CD4-positive, alpha-beta T cell treated with Interleukin-12 subunit alpha and Interleukin-12 subunit beta, for 1 hour (primary cell): ENCODE measurements at regions not wholly inside any gene's neighbourhood (a gene's known extent, or its start where the extent isn't known, plus 50 kb on each side); places are given as distances from the start of the nearest gene placed in this dataset.

ENCODE experiments used
- DNase-seq: peaks from one replicate; pipeline ENCODE4 v3.0.0-alpha.2; 2020

DNA sequence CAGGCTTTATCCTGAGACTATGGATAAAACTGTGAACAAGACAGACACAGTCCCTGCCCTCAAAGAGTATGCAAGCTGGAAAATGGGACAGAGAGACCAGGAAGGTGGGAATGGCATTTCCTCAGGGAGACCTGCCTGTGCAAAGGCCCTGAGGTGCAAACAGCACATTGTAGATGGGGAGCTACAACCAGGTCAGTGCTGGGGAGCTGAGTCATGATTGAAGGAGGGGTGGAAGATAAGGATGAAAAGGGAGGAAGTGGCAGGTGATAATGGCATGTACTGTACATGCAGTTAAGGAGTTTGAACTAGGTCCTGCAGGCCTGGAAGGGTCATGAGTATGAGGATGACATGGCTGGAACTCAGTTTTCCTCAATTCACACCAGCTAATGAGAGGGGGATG lies 75.5 kb upstream of the BOD1 start:
- no peak for DNase-seq

DNA sequence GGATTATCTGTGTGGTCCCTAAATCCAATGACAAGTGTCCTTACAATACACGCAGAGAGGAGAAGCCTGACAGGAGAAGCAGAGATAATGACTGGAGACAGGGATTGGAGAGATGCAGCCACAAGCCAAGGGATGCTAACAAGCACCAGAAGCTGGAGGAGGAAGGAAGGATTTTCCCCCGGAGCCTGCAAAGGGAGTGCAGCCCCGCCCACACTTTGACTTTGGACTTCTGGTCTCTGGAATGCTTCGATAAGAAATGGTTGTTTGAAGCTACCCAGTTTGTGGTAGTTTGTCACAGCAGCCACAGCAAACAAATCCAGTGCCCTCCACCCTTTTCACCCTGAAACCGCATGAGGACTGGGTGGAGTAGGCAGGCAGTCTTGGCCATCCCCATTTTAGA lies 77.2 kb upstream of the BOD1 start:
- no peak for DNase-seq

DNA sequence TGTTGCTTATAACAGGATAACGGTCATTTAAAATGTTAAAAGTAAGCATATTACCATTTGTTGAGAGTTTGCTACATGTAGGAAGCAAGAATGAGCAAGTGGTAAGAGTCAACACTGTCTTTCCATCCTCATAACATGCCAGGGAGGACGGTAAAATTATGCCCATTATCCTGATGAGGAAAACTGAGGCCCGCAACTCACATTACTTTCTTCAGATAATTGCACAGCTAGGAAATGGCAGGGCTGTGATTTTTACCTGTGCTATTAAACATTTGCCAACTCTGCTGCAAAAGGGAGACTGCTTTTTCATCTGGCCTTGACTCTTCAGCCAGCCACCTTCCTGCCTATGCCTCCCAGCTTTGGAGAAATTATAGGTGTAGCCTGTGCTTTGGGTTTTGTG lies 79.8 kb upstream of the BOD1 start:
- DNase-seq = no peak

DNA sequence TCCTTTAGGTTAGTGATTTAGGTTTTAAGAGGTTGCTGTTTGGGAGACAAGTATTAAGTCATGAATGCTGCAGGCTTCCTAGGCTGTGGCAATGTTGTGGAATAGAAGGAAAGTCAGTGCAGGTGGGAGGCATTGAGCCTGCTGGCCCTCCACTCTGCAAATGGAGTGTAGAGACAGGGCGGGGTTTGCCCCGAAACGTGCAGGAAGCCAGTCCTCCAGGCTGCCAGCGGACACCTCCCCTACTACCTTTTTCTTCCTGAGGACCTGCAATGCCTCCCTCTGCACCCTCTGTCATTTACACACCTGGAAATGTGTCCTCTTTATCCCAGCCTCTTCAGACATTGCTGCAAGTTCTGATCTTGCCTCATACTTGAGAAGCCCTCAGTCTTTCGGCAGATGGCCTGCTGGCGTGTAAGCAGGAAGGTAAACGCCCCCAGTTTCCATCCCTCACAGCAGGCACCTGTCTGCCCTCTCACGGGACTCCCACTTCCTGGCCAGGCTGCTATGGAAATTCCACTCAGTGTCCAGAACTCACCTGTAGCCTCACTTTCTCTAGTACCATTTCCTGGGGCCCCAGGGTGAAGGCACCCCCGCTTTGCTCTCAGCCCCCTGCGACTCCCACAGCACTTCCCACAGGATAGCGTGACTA lies 81.6 kb upstream of the BOD1 start:
- DNase-seq = no peak

DNA sequence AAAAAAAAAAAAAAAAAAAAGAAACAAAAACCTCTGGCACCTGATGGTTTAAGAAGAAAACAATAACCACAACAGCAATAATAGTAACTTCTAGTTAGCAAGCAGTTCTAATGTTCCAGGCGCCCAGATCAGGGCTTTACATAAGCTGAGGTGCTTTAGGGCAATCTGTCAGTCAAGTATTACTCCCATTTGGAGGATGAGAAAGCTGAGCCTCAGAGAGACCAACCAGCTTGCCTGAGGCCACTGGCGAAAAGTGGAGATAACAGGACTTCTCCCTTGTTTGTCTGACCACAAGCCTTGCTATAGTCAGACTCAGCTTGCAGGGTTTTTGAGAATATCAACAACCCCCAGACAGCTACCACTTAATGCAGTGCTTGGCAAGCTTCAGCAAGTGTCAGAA lies 83.5 kb upstream of the BOD1 start:
- no peak for DNase-seq

DNA sequence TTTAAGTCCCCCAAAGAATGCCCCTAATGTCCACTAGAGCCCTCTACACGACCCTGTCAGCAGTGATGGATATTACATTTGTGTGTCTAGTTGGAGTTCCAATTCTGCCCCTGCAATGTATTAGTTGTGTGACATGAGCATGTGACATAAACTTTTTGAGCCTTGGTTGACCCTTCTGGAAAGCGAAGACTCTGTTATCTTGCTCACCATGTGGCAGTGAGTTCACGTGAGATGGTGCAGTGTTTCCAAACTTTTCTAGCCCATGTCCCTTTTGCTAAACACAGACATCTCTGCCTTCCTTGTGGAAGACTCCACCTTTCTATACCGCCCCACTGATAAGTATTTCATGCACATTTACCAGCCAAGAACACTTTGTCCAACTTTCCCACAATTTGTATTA lies 87.0 kb upstream of the BOD1 start:
- DNase-seq = no peak

DNA sequence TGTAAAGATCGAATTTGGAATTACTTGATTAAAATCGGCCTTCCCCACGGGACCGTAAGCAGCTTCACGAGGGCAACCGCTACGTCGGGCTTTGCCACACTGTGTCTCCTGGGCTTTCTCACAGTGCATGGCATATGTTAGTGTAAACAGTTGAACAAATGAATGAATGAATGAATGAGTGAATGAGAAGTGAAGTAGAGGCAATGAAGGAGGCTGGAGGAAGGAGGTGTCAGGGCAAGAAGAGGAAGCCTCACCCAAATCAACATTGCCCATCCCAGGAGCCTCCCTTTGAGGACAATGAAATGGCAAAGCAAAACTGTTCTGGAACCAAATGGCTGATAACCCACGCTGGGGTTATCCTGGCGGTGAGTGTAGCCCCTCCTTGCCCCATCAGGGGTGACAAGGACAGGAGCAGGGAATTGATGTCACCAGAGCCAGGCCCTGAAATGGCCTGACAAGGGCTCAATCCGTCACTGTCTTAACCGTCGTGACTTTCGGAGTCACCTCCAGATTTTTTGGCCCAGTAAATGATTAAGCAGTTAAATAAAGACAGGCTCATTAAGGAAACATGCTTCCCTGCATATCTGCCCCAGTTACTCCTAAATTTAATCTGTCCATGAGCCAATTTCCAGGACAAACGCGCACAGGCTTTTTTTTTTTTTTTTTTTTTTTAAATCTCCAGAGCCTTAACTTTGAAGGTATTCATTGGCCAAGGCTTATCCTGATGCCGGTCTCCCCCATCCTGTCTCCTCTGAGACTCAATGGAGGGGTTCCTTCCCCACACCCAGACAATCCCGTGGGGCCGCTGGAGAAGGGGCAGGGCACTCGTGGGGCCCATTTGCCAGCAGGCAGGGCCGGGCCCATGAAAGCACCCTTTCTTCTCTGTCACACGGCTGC lies 88.4 kb upstream of the BOD1 start:
- DNase-seq = no peak

DNA sequence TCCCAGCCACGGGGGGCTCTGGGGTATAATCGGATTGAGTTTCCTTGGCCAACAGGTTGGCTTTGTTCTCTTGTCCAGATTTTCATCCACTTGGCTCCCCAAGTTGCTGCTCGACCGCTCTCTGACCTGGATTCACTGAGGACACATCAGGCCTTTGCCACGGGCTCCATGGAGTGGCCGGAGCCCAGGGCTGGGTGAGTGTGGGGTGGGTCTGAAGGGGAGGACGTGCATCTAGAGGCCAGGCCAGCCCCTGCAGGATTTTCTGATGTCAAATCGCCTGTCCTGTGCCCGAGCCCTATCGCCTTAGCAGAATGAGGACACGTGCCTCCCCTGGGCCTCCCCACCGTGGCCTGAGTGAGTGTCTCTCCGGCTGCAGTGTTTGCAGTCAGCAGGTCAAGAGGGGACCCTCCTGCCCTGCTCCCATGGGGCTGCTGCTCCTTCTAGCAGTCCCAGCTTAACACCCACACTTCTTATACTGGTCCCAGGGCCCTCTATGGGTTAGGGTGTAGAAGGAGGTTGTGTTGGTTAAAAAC lies 89.1 kb upstream of the BOD1 start:
- DNase-seq = no peak

DNA sequence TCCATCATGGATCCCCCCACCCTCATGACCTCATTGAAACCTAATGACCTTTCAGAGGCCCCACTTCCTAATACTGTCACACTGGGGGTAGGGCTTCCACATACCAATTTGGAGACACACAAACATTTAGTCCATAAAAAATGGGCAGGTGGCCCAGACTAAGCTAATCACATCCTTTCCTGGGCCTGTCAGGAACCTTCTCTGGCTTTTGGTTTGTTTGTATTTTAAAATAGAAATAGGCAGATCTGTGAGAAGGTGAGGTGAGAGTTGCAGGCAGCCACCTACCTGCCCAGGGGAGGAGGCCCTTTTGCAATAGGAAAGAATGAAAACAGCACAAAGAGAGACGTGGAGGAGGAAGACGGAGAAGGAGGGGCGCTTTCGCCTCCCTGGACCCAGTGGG lies 90.2 kb upstream of the BOD1 start:
- DNase-seq = no peak

DNA sequence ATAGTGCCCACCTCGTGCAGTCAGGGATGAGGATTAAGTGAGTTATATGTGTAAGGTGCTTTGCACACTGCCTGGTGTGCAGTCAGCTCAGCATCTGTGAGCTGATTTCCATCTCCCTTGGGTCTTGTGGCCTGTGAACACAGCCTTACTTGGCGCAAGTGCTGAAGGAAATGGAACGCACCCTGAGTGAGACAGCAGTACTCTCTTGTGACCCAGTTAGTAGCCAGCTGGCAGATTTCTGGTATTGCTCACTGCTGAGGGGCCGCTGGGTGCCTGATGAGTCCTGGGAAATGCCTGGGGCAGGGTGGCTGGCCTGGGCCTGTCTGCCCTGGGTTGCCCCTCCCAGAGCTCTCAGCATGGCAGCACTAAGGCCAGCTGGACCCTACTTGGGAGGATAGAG lies 90.9 kb upstream of the BOD1 start:
- no peak for DNase-seq

DNA sequence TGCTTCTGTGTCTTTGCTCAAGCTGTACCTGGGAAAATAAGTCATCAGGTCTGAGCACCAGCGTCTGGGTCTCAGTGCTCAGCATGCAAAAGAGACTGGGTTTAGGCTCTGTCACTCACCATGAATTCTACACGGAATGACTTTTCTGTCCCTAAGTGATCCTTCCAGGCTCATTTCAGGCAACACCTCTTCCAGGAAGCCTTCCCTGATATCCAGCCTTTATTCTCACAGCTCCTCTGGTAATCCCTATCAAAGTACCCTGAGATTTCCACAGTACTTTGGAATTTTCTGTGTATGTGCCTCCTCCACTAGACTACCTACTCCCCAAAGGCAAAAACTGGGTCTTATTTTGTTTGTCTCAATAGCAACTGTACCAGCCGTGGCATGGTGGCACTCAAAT lies 92.7 kb upstream of the BOD1 start:
- DNase-seq = no peak

DNA sequence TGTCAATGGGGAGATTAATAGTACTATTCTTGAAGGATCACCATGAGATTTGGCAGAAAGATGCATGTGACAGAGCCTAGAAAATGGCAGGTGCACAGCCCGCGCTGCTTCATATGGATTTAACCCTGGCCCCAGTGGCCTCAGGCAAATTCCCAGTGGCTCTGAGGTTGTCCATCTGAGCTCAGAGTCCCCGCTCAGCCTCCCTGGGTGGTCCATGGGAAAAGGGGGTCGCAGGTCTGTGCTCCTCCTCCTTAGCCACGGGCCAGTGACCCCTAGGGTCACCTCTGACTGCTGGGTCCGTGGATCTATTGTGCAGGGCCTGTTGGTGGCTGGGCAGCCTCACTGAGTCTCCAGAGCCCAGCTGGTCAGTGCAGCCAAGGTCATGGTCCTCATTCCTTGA lies 93.3 kb upstream of the BOD1 start:
- DNase-seq = no peak

DNA sequence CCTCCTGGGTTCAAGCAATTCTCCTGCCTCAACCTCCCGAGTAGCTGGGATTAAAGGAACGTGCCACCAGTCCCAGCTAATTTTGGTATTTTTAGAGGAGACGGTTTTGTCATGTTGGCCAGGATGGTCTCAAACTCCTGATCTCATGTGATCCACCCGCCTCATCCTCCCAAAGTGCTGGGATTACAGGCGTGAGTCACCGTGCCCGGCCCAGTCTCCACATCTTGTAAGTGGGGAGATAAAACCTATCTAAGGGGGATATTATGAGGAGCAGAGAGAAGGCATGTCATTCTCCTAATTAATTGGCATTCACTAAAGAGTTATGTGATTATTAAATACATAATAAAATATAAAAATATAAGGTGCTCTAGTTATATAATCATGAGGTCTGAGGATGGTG lies 94.1 kb upstream of the BOD1 start:
- DNase-seq = no peak

DNA sequence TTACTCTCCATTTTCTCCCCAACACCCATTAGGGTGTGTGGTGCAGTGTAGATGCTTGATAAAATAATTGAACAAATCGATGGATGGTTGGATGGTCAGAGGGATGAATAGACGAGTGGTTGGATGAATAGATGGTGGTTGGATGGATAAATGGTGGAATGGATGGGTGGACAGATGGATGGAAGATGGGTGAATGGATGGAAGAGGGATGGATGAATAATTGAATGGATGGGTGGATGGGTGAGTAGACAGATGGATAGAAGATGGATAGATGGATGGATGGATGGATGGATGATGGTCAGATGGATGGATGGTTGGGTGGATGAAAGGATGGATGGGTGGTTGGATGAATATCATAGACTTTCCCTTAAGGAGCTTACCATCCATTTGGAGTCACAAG lies 95.0 kb upstream of the BOD1 start:
- no peak for DNase-seq

DNA sequence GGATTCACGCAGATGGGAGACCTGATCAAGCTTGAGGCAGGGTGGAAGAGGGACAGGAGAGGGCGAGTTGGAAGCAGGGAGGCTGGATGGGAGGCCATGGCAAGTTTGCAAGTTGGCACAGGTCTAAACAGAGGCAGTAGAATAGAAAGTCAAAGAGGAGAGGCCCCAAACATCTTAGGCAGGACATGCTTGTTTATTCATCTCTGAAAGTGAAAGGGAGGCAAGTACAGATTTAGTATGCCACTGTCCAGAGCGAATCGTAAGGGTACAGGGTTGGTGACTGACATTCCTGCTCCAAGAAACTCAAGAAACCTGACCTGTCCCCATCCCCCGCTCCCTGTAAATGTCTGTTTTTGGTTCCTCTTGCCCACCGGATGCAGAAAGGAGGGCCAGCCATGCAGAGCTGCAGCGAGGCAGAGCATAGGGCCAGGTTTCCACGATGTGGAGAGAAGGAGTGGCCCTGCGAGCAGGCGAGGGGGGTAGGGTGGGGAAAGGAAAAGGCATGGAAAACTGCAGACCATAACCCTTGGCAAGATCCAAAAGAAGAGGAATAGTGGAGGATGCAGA lies 96.2 kb upstream of the BOD1 start:
- DNase-seq = no peak

DNA sequence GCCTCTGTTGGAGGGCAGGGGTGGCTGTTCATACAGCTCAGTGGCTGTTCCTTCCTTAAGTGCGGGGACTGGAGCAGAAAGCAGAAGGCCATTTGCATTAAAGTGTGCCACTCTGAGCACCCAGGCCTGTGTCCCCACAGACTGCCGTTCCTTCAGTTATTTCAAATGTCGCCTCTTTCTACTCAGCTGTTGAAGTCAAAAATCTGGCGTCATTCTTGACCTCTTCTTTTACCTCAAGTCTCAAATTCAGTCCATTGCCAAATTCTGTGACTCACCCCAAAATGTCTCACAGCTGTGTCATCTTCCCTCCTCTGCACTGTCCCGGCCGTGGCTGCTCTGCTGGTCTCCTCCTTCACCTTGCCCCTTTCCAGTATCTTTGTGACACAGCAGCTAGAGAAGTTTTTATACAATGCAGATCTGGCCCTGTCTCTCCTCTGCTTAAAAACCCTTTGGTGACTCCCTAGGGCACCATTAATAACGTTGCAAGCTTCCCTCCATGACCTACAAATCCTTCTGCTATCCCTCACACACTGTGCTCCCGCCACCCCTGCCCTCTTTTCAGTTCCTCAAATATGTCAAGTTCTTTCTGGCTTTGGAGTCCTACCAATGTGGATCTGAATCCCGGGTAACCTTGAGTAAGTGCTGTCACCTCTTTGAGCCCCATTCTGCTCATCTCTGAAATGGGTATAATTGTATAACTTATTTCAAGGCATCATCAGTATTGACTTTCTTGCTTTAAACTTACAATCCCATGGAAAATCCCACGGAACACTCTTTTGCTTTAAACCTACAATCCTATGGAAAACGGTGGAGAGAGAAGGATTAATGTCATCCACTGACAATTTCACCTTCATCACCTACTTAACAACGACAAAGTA lies 98.3 kb upstream of the BOD1 start:
- no peak for DNase-seq

DNA sequence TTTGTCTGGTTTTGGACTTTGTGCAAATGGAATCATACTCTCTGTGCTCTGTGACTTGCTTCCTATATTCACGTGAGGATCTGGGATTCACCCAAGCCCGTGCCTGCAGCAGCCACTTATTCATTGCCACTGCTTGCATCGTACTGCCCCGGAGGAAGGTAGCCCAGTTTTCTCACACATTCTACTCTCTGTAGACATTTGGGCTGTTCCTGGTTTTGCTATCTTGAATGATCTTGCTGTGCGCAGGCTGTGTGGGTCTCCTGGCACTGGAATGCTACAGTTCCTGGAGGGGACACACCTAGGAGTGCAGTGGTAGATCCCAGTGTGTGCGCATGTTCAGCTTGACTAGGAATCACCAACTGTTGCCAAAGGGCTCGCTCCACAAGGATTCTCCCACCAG lies 99.2 kb upstream of the BOD1 start:
- no peak for DNase-seq

DNA sequence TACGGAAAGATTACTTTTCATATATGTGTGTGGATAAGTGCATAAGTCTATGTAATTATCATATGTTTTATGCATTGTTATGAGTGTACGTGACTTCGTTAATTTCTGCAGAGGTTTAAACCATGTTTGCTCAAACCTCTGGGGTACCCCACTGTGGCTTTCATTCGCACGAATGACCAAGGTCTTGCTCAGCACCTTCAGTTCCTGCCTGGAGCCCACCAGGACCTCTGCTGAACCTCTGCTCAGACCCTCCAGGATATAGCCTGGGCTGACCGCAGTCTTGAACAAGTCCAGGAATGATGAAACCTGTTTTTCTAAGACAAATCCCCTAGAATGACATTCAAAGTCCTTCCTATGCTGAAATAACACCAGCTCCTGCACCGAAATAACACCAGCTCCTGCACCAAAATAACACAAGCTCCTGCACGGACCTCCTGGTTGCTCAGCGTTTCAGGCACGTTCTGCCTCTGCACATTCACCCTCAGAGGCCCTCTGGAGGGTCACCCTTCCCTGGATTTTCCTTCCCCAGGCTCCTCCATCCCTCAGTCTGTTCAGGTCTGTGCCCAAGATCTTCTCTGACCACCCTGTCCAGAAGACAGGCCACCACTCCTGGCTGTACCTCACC lies 99.7 kb upstream of the BOD1 start:
- DNase-seq = no peak

DNA sequence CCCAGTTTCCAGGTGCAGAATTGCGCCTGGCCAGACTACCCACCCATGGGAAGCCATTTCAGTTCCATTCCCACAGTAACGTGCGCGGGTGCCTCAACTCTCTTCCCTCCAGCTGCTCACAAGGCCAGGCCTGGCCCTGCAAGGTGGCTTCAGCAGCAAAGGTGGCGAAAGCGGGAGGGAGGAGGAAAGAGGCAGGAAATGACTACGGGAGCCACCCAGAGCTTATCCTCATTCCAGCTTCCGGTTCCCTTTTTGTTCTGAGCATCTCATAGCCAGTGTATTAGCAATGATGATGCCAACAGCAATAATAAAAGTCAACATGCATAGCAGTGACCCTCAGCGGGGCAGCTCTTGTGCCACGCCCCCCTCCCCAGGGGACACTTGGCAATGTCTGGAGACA lies 101.5 kb upstream of the BOD1 start:
- DNase-seq = no peak

DNA sequence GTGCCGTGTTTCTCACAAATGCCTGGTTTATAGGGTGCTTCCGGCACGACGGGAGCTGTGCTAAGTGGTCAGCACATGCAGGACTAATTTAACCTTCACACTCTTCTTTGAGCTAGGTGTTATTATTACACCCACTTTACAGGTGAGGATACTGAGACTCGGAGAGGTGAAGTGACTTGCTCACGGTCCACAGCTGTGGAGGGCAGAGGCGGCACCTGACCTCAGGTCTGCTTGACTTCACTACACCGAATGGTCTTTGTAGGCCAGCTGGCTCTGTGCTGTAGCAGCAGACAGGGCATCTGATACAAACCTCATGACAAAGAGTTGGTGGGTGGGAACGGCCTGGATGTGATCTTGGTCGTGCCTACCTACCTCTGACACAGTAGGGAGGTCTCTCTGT lies 102.0 kb upstream of the BOD1 start:
- no peak for DNase-seq

DNA sequence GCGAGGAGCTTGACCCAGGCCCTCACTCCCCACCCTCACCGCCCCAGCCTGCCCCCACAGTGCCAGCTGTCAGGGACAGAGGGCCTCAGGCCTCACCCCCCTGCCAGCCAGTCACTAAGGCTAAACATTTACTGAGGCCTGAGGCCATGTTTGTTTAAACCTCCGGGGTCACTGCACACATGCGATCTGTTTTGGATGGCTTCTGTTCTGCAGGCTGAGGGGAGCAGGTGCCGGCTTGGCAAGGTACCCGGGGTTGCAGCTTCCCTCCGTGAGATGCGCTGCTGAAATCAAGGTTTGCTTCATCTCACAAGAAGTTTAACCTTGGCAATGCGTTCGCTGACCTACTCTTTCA lies 103.3 kb upstream of the BOD1 start:
- no peak for DNase-seq

DNA sequence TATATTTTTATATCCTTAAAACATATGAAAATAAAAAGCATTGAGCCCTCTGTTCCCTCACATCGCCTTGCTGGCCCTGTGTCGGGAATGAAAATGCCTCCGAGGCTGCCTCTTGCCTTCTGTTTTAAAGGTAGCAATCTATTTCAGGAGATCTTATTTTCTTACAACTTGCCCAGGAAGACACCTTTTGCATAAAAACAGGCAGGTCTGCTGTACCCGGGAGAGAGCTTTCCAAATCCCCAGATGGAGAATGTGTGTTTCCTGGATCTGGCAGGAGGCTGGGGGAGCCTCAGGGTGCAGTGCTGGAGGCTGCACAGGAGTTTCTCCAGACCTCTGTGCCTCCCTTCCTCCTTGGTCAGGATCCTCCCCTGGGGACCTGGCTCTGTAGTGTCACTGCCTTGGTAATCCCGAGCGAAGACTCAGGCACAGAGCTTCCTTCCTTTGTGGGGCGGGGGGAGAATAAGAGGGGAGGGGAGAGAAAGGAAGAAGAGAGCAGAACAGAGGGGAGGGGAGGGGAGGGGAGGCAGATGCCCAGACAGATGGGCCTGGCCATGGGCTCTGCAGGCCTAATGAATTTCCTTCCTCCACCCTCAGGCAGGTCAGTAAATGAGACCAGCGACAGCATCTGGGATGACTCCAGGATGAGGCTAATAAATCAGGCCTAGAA lies 104.0 kb upstream of the BOD1 start:
- no peak for DNase-seq
